Chondrocyte (in vitro differentiated cells): ENCODE measurements at regions not wholly inside any gene's neighbourhood (a gene's known extent, or its start where the extent isn't known, plus 50 kb on each side); places are given as distances from the start of the nearest gene placed in this dataset.

Experiments
- DNase-seq: peaks from one replicate; pipeline ENCODE4 v3.0.0; 2021; ENCODE audit warnings: mixed read lengths, low spot score
- H3K27ac Mint-ChIP-seq: one replicate; pipeline ENCODE4 v1.8.0; 2021; ENCODE audit warnings: mild to moderate bottlenecking, moderate library complexity, mixed read lengths; ENCODE audit not compliant: unreplicated experiment
- H3K27me3 Mint-ChIP-seq: 2 replicates; pipeline ENCODE4 v1.8.0; 2021; ENCODE audit warnings: low read depth, mixed read lengths
- H3K36me3 Mint-ChIP-seq: 2 replicates; pipeline ENCODE4 v1.8.0; 2021; ENCODE audit warnings: low read depth, mixed read lengths
- H3K4me1 Mint-ChIP-seq: 2 replicates; pipeline ENCODE4 v1.8.0; 2021; ENCODE audit warnings: low read depth, mild to moderate bottlenecking, mixed read lengths
- H3K4me3 Mint-ChIP-seq: one replicate; pipeline ENCODE4 v1.8.0; 2021; ENCODE audit warnings: mild to moderate bottlenecking, moderate library complexity, mixed read lengths; ENCODE audit not compliant: unreplicated experiment
- H3K9me3 Mint-ChIP-seq: 2 replicates; pipeline ENCODE4 v1.8.0; 2021; ENCODE audit warnings: low read depth, mixed read lengths
- TF ChIP-seq, protein P1 (sequence below): fragments of 200-600 bp; sonication (generic); IDR thresholded peaks from 2 replicates; pipeline ENCODE4 v1.5.0; 2021; ENCODE audit warnings: antibody characterized with exemption, mild to moderate bottlenecking, moderate library complexity

DNA sequence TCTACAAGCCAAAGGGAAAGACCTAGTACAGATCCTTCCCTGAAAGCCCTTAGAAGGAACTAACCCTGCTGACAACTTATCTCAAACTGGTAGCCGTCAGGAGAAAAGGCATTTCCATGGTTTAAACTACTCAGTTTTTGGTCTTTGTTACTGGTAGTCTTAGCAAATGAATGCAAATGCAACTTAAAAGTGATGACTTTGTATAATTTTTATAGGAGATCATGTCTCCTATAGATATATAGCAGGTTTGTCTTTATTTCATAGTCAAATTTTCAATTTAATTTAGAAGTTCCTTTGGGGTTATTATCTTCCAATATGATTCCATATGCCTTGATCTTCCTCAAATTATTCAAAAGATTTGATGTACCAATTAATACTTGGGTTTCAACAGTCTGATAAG is 1173.0 kb upstream of the CNTN5 start:
- Mint-ChIP-seq H3K4me1 (no peaks in the 10 kb centered on the region), H3K4me3 (no peak overlapping the region), H3K27ac (no peak overlapping the region), H3K36me3 (no peaks in the 10 kb centered on the region), H3K27me3 (peaks cover 29% of the 10 kb centered on the region), H3K9me3 (no peaks in the 10 kb centered on the region)
- no peak for DNase-seq
- TF ChIP-seq, protein P1, sequence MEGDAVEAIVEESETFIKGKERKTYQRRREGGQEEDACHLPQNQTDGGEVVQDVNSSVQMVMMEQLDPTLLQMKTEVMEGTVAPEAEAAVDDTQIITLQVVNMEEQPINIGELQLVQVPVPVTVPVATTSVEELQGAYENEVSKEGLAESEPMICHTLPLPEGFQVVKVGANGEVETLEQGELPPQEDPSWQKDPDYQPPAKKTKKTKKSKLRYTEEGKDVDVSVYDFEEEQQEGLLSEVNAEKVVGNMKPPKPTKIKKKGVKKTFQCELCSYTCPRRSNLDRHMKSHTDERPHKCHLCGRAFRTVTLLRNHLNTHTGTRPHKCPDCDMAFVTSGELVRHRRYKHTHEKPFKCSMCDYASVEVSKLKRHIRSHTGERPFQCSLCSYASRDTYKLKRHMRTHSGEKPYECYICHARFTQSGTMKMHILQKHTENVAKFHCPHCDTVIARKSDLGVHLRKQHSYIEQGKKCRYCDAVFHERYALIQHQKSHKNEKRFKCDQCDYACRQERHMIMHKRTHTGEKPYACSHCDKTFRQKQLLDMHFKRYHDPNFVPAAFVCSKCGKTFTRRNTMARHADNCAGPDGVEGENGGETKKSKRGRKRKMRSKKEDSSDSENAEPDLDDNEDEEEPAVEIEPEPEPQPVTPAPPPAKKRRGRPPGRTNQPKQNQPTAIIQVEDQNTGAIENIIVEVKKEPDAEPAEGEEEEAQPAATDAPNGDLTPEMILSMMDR = no peak

DNA sequence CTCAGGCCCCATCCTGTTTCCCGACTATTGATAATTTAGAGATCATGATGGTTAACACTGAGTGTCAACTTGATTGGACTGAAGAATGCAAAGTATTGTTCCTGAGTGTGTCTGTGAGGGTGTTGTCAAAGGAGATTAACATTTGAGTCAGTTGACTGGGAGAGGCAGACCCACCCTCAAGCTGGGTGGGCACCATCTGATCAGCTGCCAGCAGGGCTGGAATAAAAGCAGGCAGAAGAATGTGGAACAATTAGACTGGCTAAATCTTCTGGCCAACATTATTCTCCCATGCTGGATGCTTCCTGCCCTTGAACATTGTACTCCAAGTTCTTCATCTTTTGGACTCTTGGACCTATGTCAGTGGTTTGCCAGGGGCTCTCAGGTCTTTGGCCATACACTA is 1170.0 kb upstream of the CNTN5 start:
- no peak for DNase-seq
- no peak overlapping the region for H3K4me3 Mint-ChIP-seq
- no peak overlapping the region for H3K27ac Mint-ChIP-seq
- TF ChIP-seq, protein P1 = no peak
- H3K36me3 Mint-ChIP-seq = no peaks in the 10 kb centered on the region
- H3K27me3 Mint-ChIP-seq = peaks cover 33% of the 10 kb centered on the region
- H3K9me3 Mint-ChIP-seq = no peaks in the 10 kb centered on the region
- no peaks in the 10 kb centered on the region for H3K4me1 Mint-ChIP-seq

DNA sequence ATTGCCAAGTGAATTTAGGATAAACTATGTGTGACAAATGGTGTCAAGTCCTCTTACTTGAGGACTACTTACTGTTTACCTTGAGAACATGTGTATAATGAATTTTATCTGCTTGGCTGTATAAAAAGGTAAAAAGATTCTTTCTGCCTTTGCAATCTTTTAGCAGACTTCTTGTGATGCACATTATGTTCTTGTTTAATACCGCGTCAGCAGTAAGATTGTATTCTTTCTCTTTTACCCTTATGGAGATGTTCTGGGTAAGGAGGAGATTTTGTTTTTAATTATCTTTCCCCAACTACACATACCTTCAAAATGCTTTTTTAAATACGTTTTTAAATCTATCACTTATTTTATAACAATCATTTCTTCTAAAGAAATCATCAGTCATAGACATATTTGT is 1166.4 kb upstream of the CNTN5 start:
- no peaks in the 10 kb centered on the region for H3K36me3 Mint-ChIP-seq
- no peaks in the 10 kb centered on the region for H3K4me1 Mint-ChIP-seq
- no peak overlapping the region for H3K27ac Mint-ChIP-seq
- peaks cover 26% of the 10 kb centered on the region for H3K27me3 Mint-ChIP-seq
- no peak overlapping the region for H3K4me3 Mint-ChIP-seq
- no peak for DNase-seq
- H3K9me3 Mint-ChIP-seq = no peaks in the 10 kb centered on the region
- TF ChIP-seq, protein P1 = no peak

DNA sequence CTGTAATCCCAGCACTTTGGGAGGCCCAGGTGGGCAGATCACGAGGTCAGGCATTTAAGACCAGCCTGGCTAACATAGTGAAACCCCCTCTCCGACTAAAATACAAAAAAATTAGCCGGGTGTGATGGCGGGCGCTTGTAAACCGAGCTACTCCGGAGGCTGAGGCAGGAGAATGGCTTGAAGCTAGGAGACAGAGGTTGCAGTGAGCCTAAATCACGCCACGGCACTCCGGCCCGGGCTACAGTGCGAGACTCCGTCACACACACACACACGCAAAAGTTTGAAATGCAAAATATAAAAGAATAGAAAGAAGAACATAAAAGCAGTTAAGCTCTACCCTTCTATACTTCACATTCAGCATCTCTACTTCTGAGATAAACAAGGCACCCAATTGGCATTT is 1165.9 kb upstream of the CNTN5 start:
- Mint-ChIP-seq H3K36me3 (no peaks in the 10 kb centered on the region), H3K4me3 (no peak overlapping the region), H3K4me1 (no peaks in the 10 kb centered on the region), H3K27ac (no peak overlapping the region), H3K27me3 (peaks cover 24% of the 10 kb centered on the region), H3K9me3 (no peaks in the 10 kb centered on the region)
- DNase-seq = no peak
- TF ChIP-seq, protein P1 = no peak

DNA sequence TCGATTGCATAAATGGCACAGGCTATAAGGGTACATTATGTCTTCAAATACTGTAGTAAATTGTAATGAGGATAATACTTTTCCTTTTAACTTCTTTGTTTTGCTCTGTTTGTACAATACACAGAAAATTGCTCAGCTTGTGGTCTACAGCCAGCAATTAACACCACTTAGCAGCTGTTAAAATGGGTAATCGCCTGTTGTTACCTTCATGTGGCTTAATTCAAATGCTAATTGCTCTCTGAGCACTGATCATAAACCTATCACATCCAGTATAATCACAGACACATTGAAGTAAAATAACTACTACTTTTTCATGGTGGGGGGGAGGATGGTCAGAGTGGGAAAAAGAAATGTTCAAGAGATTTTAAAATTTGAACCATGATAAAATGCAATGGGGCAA is 1164.1 kb upstream of the CNTN5 start:
- TF ChIP-seq, protein P1 = no peak
- no peaks in the 10 kb centered on the region for H3K9me3 Mint-ChIP-seq
- no peak for DNase-seq
- H3K36me3 Mint-ChIP-seq = no peaks in the 10 kb centered on the region
- peaks cover 25% of the 10 kb centered on the region for H3K27me3 Mint-ChIP-seq
- no peak overlapping the region for H3K27ac Mint-ChIP-seq
- H3K4me1 Mint-ChIP-seq = no peaks in the 10 kb centered on the region
- H3K4me3 Mint-ChIP-seq = no peak overlapping the region
